GM21381 (cell line): ENCODE measurements at regions not wholly inside any gene's neighbourhood (a gene's known extent, or its start where the extent isn't known, plus 50 kb on each side); places are given as distances from the start of the nearest gene placed in this dataset.
"Not testable (repeated sequence)": the region's sequence is repeated elsewhere in the genome, so short reads cannot be mapped to it uniquely, and the experiment has no call there.

Experiments
- ATAC-seq: cut with Tn5 transposase; IDR thresholded peaks from one replicate; pipeline ENCODE4 v1.9.1; 2021; ENCODE audit warnings: mild to moderate bottlenecking, moderate library complexity; ENCODE audit not compliant: unreplicated experiment

DNA sequence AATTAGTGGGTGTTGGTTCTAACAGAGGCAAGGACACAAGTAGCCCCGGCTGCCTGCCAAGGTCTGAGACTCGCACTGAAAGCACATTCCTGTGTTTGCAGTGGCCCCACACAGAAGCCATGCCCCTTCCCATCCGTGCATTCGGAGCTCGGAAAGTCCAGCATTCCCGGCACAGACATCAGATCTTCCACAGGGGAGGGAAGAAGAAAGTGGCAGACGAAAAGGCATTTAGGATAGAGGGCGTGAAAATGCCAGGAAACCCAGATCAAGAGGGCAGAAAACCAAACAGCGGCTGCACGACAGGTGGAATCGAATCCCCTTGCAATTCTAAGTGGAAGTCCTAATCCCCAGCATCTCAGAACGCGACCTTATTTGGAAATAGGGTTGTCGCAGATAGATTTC is 105.5 kb upstream of the ASB18 start:
- no peak for ATAC-seq

DNA sequence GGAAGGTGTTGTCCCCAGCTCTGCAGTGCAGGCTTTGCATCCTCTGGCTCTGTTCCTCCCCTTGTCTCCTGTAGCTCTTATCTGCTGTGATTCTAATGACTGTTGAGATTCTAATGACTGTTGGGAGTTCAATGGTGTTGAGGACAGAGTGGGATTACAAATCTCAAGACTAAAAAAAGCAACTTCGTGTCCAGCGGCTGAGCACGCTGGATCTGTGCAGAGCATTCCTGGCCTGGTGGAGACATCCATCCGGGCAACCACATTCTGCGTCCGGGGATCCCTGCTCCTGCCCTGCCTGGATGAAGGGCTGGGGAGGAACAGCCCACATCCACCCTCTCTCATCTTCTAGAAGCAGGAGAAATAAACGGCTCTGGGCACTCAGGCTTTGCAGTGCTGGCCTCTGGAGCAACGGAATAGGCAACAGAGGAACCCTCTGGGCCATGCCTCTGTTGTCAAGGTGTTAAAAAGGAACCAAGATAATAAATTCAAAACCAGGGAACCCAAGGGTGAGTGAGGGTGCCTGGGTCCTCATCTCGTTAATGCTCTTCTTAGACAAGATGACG is 106.7 kb upstream of the ASB18 start:
- no peak for ATAC-seq

- no peak for ATAC-seq
These were observed 111.8 kb upstream of the ASB18 start for GRCh38 chr2:236375973-236376476.

DNA sequence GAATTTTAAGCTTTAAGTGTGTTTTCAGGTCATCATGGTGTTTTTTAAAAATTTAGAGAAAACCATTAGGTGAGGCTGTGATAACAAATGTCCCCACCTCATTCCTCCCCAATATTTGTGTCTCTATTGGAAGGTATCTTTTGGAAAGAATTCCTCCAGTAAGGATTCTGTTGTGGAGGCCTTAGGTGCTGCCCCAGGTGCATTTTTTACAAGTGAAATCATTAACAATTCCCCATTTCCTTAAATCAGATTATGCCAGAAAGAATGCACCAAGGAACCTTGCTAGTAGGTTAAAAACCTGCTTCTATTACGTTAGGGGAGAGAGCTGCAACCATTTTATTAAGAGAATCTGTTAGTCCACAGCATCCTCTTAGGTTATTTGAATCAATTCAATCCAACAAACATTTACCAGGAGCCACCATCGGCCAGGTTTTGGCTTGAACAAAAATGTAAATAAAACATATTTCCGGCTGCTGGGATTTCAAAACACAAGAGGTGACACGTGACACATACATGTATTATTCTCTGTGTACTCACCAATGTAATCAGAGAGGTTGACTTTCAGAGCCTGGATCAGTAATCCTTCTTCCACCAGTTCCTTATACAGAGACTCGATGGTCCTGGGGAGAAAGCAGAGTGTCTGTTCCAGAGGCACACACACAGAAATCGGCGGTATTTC is 112.5 kb upstream of the ASB18 start:
- no peak for ATAC-seq

DNA sequence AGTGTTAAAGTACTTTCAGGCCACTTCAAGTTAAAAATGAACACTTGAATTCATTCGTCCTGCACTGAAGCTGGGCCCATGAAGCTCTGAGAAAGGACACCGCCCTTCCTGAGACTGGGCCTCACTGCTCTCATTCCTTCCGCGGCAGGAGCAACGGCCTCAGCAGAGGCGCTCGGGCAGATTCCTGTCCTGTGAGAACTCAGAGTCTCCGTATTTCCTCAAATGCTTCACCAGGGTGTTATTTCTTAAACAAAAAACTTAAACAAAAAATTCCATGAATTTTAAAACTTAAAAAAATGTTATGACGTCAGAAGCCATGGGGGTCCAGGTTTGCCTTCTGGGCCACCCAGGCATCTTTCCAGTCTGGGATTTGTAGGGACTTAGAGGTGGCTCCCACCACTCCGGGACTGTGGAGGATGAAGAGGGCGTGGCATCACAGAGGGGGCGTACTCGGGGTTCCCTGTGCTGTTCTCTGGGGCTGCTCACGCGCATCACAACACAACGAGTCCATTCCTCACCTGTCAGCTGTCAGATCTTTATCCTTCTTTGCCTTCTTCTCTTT is 115.9 kb upstream of the ASB18 start:
- no peak for ATAC-seq

GRCh38 chr2:236381253-236381652 is 117.0 kb upstream of the ASB18 start:
- not testable (repeated sequence) for ATAC-seq

- not testable (repeated sequence) for ATAC-seq
These were observed 125.3 kb upstream of the ASB18 start for GRCh38 chr2:236389284-236390216.

DNA sequence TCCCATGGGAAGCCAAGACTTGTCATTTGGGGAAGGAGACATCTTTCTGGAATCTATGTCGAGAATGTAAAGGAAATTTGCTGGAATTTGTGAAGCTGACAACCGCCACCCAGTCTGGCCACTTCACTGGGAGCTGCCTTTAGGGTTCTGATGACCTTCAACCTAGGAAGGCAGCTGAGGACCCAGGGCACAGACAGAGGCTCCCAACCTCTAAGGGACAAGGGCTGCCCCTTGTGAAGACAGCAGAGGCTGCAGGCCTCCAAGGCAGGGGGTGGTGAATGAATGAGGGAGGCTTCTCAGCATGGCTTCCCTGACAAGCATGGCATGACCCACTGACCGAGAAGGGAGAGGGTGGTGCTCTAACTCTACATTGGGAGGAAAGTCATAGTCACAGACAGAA is 128.9 kb upstream of the ASB18 start:
- ATAC-seq = no peak

GRCh38 chr2:236393581-236393980 is 129.4 kb upstream of the ASB18 start:
- no peak for ATAC-seq

GRCh38 chr2:236394571-236394970 is 130.4 kb upstream of the ASB18 start:
- ATAC-seq = no peak

- ATAC-seq = no peak
These were observed 130.9 kb upstream of the ASB18 start for GRCh38 chr2:236395067-236395466.

- no peak for ATAC-seq
These were observed 132.7 kb upstream of the ASB18 start for GRCh38 chr2:236396818-236397350.

GRCh38 chr2:236397681-236398080 is 133.5 kb upstream of the ASB18 start:
- ATAC-seq = no peak

- no peak for ATAC-seq
These were observed 135.2 kb upstream of the ASB18 start for GRCh38 chr2:236399409-236399808.

DNA sequence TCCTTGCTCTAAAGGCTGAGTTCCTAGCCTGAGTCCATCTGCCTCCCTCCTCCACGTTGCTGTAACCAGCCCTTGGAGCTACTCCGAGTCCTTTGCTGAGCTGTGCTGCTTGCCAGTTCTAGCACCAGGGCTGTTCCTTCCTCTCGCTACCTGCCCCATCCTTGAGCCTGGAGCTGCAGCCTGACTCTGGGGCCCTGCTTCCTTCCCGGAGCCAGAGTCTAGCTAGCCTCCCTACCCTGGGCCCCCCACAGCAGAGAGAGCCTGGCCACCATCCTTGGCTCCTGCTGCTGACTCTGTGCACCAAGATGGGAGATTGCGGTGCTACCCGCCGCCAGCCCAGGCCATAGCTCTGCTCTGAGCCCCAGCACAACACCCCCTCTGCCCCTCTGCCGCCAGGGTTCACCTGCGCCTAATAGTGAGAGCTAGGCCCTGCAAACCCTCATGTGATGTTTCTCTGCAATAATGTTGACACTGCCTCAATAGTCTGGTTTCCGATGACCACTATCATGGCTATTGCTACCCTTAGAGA is 135.9 kb upstream of the ASB18 start:
- ATAC-seq = no peak

DNA sequence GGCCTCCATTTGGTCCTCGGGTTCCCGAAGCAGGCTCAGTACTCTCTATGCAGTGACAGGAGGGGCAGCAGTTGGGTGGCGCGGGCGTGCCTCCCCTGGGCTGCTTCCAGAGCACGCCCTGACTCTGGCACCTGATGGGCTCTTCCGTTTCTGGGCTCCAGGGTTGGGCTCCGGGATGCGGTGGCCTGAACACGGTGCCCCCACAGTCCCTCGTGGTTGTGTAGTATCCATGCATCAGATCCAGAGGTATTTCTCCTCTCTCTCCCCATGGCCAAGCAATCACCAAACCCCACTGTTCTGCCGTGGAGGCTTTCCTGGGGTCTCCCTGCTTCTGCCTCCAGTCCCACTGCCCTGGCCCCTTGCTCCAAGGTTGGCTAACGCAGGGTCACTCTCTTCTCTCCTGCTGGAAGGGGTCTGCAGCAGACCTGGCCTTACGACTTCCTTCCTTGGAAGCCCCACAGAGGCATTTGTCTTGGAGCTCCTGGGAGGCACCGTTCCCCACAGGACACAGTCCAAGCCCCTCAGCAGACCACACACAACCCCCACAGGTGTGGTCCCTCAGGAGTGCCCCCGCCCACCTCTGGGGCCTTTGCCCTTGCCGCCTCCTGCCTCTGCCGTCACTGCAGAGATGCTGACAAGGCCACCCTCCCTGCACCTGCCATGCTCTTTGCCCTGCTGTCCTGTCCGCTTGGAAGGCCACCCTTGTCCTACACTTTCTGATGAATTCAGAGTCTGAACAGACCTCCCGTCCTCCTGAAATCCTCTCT is 136.6 kb upstream of the ASB18 start:
- ATAC-seq = no peak

DNA sequence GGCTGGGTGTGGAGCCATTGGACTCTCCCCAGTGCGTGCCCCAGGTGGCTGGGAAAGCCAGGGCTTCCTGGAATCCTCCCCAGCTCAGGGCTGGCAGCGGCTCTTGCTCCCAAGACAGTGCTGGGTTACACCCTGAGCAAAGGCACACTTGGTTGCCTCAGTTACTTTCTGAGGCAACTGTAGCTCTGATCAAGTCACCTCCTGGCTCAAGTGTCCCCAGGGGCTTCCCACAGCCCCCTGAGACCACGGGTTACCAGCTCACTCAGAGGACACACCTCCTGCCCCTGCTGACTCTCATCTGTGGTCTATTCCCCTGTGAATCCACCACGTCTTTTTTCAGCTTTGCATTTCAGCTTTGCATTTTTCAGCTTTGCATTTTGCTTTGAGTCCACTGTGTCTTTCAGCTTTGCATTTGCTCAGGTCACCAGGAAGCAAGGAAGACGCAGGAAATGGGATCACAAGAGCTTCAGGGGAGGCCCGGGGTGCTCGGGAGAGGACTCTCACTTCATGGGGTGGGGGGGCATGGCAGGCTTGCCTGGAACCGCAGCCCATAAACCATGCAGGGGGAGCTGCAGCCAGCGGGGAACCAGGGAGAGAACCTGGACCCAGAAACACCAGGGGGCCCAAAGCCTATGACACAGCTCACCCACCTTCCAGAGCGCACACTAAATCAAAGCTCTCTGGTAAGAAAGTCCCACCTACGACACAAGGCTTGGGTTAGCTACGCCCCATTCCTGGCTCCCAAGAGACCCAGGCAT is 138.0 kb upstream of the ASB18 start:
- ATAC-seq = no peak

DNA sequence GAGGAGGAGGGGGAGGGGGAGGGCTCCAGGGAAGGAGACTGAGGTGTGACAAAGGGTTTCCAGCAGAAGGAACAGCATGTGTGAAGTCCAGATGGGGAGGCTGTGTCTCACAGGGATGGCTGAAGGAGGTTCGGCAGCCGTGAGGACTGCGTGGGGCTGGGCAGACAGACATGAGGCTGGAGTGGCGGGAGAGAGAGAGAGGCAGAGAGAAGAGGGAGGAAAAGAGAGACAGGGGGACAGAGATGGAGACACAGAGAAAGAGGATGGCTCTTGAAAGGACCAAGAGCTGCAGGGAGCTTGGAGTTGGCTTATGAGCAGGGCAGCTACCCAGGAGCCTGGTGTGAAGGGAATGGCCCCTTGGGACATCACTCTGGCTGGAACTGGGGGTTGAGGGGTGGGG is 138.9 kb upstream of the ASB18 start:
- ATAC-seq = no peak

DNA sequence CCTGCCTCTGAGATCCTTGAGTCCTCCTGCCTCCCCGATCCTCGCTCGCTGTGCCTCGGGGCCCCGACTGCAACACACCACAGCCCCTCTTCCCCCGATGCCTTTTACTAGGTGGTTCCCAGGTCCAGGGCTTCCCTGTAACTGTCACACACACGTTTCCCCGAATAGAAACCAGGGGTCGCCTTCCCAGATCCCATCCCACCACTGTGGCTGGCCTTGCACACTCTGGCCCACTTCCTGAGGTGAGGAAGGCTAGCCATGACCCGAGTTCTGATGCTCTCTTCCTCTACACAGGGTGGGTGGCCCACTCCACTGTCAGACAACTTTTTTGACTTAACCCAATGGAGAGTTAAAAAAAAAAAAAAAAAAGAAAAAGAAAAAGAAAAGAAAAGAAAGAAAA is 139.6 kb upstream of the ASB18 start:
- no peak for ATAC-seq
